ENCODE measurements at regions not wholly inside any gene's neighbourhood (a gene's known extent, or its start where the extent isn't known, plus 50 kb on each side); places are given as distances from the start of the nearest gene placed in this dataset.

DNA sequence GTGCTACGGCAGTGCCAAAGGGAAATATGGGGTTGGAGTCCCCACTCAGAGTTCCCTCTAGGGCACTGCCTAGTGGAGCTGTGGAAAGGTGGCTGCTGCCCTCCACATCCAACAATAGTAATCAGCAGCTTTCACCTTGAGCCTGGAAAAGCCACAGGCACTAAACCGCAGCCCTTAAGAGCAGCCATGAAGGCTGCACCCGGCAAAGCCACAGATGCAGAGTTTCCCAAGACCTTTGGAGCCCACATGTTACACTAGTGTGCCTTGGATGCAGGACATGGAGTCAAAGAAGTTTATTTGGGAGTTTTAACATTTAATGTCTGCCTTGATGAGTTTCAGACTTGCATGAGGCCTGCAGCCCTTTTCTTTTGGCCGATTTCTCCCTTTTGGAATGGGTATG, 91.4 kb upstream of the HSF2 start:
- WGBS, 2 donors (ENCODE audit: low coverage in 1 of 2) = 92% methylated on average over 4 of the region's 4 CpGs; no CpG with 5 or more reads in 1 of the 2 donors
- in situ Hi-C loops (cut with MboI; ENCODE audit: low pct_ligation_motif_present in 1 of 4, low pct_unique_long_range_greater_than_20kb in 1 of 4, low sequenced_read_pairs in 3 of 4) = no loop called here

GRCh38 chr6:122315842-122316241, 83.6 kb upstream of the HSF2 start:
- H3K27me3 ChIP-seq = no peaks in the 10 kb centered on the region
- intact Hi-C loops (cut with DNase I; ENCODE audit: low total_unique reads) = no loop called here
- no peak for TF ChIP-seq POLR2AphosphoS5 (IDR thresholded peaks at IDR 0.05)
- TF ChIP-seq POLR2A (IDR thresholded peaks at IDR 0.05) = no peak
- no peak for TF ChIP-seq EP300 (IDR thresholded peaks at IDR 0.05; ENCODE audit: low read depth)
- no peaks in the 10 kb centered on the region for H3K36me3 ChIP-seq
- in situ Hi-C loops (cut with MboI; ENCODE audit: low pct_ligation_motif_present in 1 of 4, low pct_unique_long_range_greater_than_20kb in 1 of 4, low sequenced_read_pairs in 3 of 4) = no loop called here
- no peak for DNase-seq
- H3K4me1 ChIP-seq = no peaks in the 10 kb centered on the region
- H3K9me3 ChIP-seq = peaks cover 4 to 6% of the 10 kb centered on the region in 2 donors
- WGBS, 2 donors (ENCODE audit: low coverage in 1 of 2) = 61 to 65% methylated on average over 1 of the region's 1 CpG
- H3K4me3 ChIP-seq = no peak overlapping the region
- H3K27ac ChIP-seq = no peak overlapping the region

More for the DNA sequence above, 91.4 kb upstream of the HSF2 start:
- Histone ChIP-seq H3K4me1 (no peaks in the 10 kb centered on the region), H3K36me3 (no peaks in the 10 kb centered on the region), H3K4me3 (no peak overlapping the region), H3K27me3 (no peaks in the 10 kb centered on the region), H3K27ac (no peak overlapping the region), H3K9me3 (no peaks in the 10 kb centered on the region)
- TF ChIP-seq, protein P1, sequence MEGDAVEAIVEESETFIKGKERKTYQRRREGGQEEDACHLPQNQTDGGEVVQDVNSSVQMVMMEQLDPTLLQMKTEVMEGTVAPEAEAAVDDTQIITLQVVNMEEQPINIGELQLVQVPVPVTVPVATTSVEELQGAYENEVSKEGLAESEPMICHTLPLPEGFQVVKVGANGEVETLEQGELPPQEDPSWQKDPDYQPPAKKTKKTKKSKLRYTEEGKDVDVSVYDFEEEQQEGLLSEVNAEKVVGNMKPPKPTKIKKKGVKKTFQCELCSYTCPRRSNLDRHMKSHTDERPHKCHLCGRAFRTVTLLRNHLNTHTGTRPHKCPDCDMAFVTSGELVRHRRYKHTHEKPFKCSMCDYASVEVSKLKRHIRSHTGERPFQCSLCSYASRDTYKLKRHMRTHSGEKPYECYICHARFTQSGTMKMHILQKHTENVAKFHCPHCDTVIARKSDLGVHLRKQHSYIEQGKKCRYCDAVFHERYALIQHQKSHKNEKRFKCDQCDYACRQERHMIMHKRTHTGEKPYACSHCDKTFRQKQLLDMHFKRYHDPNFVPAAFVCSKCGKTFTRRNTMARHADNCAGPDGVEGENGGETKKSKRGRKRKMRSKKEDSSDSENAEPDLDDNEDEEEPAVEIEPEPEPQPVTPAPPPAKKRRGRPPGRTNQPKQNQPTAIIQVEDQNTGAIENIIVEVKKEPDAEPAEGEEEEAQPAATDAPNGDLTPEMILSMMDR (IDR thresholded peaks at IDR 0.05) = no peak
- TF ChIP-seq POLR2AphosphoS5 (IDR thresholded peaks at IDR 0.05) = no peak
- no peak for TF ChIP-seq EP300 (IDR thresholded peaks at IDR 0.05; ENCODE audit: low read depth)
- TF ChIP-seq POLR2A (IDR thresholded peaks at IDR 0.05) = no peak
- intact Hi-C loops (cut with DNase I; ENCODE audit: low total_unique reads) = no loop called here
- no peak for DNase-seq

DNA sequence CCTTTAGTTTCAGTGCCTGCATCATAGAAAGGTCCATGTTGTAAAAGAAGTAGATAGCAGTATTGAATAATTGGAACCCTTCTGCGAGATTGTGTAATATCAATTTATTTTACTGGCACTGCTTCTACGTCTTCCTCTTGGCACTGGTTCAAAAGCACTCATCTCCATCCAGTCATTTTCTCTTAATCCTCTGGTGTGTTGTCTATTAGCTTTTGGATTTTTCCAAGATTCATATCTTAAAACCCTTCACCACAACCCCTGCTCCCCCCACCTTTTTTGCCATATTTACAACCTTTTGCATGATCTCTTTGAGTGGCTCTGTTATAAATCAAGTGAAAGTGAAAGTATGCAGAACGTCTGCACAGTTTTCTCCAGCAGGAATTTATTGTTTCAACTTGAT, 76.6 kb upstream of the HSF2 start:
- intact Hi-C loops (cut with DNase I; ENCODE audit: low total_unique reads) (no loop called here), in situ Hi-C loops (cut with MboI; ENCODE audit: low pct_ligation_motif_present in 1 of 4, low pct_unique_long_range_greater_than_20kb in 1 of 4, low sequenced_read_pairs in 3 of 4) (no loop called here)
- no peak overlapping the region for H3K27ac ChIP-seq

DNA sequence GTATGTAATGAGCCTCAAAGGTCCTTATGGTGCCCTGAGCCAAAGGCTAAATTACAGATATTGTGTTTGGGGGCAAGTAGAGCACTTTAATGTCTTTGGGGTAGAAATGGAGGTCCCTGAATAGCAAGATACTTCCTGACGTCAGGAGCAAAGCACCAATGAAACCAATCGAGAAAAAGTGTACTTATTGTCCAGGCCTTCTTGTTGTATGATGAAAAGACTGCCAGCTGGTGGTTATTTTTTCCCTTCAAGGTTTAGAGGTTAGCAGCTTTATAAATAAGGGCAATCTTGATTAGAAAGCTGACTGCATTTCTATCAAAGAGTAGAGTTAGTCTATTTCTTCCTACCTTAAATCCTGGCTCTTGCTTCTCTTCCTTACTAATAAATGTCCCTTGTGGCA, 76.1 kb upstream of the HSF2 start:
- DNase-seq = no peak
- Histone ChIP-seq H3K27me3 (no peaks in the 10 kb centered on the region), H3K4me3 (peak overlapping the region in 2 of 4 donors; percentile 28 to 40), H3K36me3 (no peaks in the 10 kb centered on the region), H3K9me3 (no peaks in the 10 kb centered on the region), H3K4me1 (peaks cover 0 to 10% (median 0%) of the 10 kb centered on the region in 4 donors), H3K27ac (no peak overlapping the region)
- in situ Hi-C loops (cut with MboI; ENCODE audit: low pct_ligation_motif_present in 1 of 4, low pct_unique_long_range_greater_than_20kb in 1 of 4, low sequenced_read_pairs in 3 of 4) (no loop called here), intact Hi-C loops (cut with DNase I; ENCODE audit: low total_unique reads) (no loop called here)
- WGBS, 2 donors (ENCODE audit: low coverage in 1 of 2) = 61 to 75% methylated on average over 2 of the region's 2 CpGs
- TF ChIP-seq POLR2A (IDR thresholded peaks at IDR 0.05) (no peak), EP300 (IDR thresholded peaks at IDR 0.05; ENCODE audit: low read depth) (no peak), POLR2AphosphoS5 (IDR thresholded peaks at IDR 0.05) (no peak)
- TF ChIP-seq, protein P1 (IDR thresholded peaks at IDR 0.05) = no peak

More for the DNA sequence above, 76.6 kb upstream of the HSF2 start:
- peaks cover 0 to 10% (median 0%) of the 10 kb centered on the region in 4 donors for H3K4me1 ChIP-seq
- 5% methylated on average over 2 to 3 of the region's 3 CpGs for WGBS, 2 donors (ENCODE audit: low coverage in 1 of 2)
- TF ChIP-seq EP300 (IDR thresholded peaks at IDR 0.05; ENCODE audit: low read depth) (no peak), POLR2A (IDR thresholded peaks at IDR 0.05) (no peak), POLR2AphosphoS5 (IDR thresholded peaks at IDR 0.05) (no peak)
- TF ChIP-seq, protein P1 (IDR thresholded peaks at IDR 0.05) = no peak
- peak overlapping the region in 2 of 4 donors; percentile 28 to 40 for H3K4me3 ChIP-seq
- H3K9me3 ChIP-seq = no peaks in the 10 kb centered on the region
- no peaks in the 10 kb centered on the region for H3K27me3 ChIP-seq
- no peak for DNase-seq
- no peaks in the 10 kb centered on the region for H3K36me3 ChIP-seq

GRCh38 chr6:122330315-122330714, 69.1 kb upstream of the HSF2 start:
- intact Hi-C loops (cut with DNase I; ENCODE audit: low total_unique reads) = no loop called here
- 50 to 56% methylated on average over 1 of the region's 1 CpG for WGBS, 2 donors (ENCODE audit: low coverage in 1 of 2)
- no peak for DNase-seq
- in situ Hi-C loops (cut with MboI; ENCODE audit: low pct_ligation_motif_present in 1 of 4, low pct_unique_long_range_greater_than_20kb in 1 of 4, low sequenced_read_pairs in 3 of 4) = no loop called here
- H3K9me3 ChIP-seq = no peaks in the 10 kb centered on the region
- H3K36me3 ChIP-seq = no peaks in the 10 kb centered on the region
- H3K27me3 ChIP-seq = no peaks in the 10 kb centered on the region
- H3K4me3 ChIP-seq = no peak overlapping the region
- no peak overlapping the region for H3K27ac ChIP-seq
- no peaks in the 10 kb centered on the region for H3K4me1 ChIP-seq
- no peak for TF ChIP-seq POLR2A (IDR thresholded peaks at IDR 0.05)
- TF ChIP-seq, protein P1 (IDR thresholded peaks at IDR 0.05) = no peak
- TF ChIP-seq POLR2AphosphoS5 (IDR thresholded peaks at IDR 0.05) = no peak
- TF ChIP-seq EP300 (IDR thresholded peaks at IDR 0.05; ENCODE audit: low read depth) = no peak

All from transverse colon (tissue), 4 donors.